ENCODE measurements at regions not wholly inside any gene's neighbourhood (a gene's known extent, or its start where the extent isn't known, plus 50 kb on each side); places are given as distances from the start of the nearest gene placed in this dataset.
"Not testable (repeated sequence)": the region's sequence is repeated elsewhere in the genome, so short reads cannot be mapped to it uniquely, and the experiment has no call there.

DNA sequence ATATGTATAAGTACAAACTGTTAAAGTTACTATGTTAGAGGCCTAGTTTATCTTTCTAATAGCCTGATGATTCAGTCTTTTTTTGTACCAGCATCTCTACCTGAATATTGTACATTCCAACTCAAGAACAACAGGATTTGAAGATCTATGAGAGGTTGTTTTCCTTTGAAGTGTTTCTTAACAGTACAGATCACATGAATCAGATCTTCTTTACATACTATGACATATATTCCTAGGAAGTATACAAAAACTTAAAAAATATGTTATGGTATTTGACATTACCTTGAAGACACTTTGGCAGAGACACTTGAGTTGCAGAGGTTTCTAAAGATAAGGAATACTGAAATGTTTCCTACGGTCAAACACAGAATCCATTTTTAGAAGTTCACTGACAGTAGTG lies 1280.9 kb downstream of the KCNT2 start:
- no peak for DNase-seq

DNA sequence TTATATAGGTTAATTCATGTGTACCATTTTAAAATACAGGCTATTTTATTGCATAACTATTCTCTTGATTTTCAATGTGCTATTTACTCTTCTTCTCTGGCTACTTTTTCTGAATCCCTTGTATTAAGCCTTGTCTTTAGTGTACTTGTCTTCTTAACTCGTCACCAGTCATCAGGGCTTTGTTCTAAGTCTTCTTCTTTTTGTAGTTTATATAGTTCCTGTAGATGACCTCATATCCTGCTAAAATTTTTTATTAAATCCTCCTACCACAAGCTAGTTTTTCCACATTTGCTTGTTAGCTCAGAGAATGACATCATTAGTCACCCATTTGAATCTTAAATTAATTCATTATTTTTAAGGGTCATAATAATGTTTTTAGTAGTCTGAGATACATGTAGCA lies 1281.9 kb downstream of the KCNT2 start:
- DNase-seq: no peak

DNA sequence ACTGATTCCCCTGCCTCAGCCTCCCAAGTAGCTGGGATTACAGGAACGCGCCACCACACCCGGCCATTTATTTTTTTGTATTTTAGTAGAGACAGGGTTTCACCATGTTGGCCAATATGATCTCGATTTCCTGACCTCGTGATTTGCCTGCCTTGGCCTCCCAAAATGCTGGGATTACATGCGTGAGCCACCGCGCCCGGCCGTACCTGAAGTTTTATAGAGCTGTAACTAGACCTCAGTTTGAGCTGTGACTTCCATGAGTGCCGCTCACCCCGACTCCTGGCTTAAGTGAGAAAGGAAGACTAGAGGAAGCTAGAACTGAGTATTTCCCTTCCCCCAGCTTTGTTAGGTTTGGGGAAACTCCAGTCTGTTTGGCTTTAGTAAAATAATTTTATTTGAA lies 1283.1 kb downstream of the KCNT2 start:
- DNase-seq: no peak

DNA sequence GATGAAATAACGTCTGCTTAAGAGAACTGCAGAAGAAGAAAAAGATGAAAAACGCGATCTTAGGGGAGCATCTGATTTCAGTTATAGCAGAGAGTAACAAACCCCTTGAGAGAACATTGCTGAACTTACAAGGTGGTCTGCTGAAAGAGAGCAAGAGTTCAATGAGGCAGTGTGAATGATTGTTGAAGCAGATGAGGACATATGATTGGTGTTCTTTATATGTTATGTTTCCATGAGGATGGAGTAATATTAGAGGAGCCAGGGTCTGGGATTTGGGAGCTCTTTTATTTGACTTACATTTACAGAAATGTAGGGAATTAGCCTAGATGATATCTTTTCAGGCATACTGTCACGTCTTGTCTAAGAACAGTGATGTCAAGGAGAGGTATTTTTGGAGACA lies 1302.0 kb downstream of the KCNT2 start:
- DNase-seq: no peak

DNA sequence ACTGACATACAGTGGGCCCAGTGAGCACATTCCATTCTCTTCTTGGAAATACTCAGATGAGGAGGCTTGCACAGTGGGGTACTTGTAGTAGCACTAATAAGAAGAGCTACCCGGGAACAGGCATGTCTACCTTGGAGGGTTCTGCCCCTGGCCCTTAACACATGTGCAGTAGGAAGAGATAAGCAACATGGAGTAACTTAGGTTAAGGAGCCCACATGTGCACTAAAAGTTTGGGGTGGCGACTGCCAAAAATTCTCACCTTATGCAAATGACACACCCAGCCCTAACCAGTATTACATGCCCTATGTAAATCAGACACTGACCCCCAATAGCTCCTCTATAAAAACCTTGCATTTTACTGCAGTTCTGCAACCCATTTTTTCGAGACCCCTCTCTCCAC lies 1313.3 kb downstream of the KCNT2 start:
- DNase-seq: no peak

DNA sequence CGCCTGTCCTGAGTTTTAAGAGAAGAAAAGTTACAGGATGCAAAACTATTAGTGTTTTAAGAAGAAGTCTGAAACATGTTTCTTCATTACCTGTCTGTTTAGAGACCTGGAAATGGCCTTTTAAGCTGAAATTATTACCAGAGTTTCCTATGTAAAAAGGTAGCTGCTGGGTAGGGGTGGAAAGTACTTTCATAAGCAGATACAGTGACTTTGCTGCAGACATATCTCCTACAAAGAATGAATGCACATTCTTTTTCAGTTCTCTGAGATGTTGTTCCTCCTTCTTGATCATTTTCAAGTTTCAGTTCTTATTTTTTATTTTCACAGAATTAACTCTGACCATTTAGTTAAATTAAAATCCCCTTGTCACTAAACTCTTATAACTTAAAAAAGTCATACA lies 1329.6 kb downstream of the KCNT2 start:
- DNase-seq: no peak

DNA sequence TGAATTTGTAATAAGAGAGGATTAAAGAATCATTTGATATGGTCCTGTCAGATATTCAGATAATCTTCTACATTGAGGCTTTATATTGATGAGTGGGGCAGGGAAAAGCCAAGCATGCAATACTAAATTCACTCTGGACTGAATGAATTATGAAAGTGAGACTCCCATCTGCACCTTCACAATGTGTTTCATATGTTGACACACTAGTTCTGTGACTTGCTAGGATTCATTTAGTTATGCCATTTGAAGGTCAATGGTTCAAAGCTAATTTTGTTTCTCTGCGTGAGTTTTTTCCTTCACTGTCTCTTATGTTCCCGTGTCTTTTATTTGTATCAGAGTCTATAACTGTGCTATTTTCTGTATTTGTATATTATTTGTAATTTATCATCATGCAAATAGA lies 1332.5 kb downstream of the KCNT2 start:
- no peak for DNase-seq

DNA sequence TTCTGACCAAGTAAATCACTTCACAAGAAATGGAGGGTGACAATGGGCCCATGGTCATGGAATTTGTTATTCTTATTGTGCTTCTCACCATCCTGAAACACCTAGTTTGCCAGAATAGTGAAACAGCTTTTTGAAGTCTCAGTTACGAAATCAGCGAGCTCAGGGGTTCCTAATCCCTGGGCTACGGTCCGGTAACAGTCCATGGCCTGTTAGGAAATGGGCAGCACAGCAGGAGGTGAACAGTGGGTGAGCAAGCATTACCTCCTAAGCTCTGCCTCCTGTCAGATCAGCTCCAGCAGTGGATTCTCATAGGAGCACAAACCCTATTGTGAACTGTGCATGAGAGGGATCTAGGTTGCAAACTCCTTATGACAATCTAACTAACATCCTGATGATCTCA lies 1356.3 kb downstream of the KCNT2 start:
- DNase-seq: no peak

DNA sequence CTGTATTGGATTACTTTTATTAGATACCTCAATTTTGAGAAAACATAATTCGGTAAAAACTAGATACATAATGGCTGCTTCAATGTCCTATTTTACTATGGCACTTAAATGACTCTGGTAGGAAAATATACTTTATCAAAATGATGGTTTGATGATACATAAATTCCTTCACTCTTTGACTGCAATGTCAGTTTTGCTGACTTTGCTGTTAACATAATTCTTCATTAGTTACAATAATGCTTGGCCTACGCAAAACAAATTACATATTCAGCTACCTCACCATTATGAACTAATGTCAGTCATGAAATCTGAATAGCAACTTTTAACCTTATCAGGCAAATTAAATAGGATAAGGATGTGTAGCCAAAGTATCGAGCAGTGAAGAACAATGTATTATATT lies 1364.7 kb downstream of the KCNT2 start:
- no peak for DNase-seq

DNA sequence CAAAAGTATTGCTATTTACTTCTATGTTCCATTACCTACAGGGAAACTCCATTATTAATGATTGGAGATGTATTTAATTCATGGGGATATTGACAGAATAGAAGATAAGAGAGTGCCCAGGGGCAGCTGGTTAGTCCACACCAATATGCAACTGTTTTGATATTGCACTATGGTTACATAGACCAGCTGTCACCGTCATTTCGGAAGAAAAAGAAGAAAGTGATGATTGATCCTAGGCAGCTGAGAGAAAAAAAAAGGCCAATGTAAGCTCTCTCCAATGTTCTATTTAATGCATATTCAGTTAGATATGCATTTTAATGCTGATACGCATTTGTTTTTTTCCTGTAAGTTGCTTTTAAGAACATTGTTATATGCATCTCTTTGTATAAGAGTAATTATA lies 1367.2 kb downstream of the KCNT2 start:
- no peak for DNase-seq

DNA sequence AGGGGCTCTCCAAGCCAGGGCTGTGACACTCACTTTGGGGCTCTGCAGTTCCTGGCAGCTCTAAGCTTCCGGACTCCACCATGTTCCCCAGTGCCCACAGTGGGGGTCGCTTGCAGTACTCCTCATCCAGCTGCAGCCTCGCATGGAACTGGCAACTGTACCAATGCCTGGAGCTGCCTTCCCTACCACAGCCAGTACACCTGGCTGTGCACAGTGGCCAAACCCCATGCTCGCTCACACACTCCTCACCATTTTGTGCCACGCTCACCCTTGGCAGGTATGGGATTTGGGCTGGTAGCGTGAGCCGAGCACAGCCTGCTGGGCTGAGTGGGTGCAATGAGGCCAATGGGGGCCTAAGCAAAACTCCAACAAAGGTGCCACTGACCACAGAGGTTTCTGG lies 1369.9 kb downstream of the KCNT2 start:
- DNase-seq: no peak

DNA sequence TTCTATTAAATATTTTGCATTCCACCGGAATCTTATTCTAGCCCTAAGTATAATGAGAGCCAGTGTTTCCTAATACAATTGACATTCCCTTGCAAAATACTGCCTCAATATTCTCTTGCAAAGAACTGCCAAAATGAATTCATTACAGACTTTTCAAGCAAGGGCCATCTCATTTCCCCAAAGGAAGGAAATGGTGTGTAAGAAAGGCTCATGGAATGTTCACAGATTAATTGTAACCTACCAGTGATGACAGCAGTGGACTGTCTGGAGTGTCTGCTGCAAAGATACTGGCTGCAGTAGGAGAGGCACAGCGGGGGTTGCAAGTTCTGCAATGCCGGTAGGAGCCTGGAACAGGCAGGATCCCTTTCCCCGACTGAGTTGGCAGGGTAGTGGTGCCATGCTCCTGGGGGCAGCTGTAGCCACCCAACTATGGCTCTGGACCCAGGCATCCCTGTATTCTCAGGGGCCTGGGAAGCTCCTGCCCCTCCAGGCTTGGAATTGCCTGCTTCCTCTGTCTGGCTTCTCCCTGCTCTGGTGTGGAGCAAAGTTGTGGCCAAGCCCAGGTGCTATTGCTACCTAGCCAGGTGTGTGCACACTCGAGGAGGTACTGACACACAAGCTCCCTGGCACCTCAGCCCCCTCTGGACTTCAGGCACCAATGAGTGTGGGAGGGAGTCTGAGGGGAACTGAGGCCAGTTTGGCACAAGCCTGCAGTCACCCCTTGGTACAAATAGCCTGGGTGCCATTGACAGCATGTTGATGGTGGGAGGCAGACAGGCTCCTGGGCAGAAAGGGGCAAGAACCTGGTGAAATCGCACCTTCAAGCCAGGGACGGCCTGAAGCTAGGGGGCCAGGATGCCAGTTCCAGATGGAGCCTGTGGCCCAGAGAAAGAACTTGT lies 1371.0 kb downstream of the KCNT2 start:
- no peak for DNase-seq

DNA sequence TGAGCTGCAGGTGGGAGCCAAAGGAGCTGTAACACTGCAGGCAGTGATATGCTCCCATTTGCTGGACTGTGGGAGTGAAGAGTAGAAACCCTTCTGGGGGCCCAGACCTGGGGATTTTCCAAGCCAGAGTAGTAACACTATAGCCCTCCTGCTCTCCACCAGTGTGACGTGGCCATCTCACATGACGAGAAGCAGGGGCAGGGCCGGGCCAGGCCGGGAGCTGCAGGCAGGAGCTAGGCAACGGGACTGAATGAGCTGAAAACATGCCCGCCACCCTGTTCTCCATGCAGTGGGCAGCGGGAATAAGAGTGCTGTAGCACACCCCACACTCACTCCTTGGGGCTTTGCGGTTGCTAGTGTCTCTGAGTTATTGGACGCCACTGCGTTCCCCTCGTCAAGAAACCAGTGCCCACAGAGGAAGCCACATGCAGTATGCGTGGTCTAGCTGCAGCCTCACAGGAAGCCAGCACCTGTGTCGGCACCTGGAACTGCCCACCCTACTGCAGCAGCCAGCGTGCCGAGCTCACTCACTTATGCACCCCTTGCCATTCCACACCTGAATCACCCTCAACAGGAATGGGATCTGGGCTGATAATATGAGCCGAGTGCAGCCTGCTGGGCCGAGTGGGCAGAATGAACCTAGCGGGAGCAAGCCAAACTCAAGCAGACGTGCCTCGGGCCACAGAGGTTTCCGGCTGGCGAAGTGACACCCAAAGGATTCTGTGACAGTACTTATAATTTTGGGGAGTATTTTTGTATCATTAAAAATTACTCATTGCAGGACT lies 1389.6 kb downstream of the KCNT2 start:
- no peak for DNase-seq

DNA sequence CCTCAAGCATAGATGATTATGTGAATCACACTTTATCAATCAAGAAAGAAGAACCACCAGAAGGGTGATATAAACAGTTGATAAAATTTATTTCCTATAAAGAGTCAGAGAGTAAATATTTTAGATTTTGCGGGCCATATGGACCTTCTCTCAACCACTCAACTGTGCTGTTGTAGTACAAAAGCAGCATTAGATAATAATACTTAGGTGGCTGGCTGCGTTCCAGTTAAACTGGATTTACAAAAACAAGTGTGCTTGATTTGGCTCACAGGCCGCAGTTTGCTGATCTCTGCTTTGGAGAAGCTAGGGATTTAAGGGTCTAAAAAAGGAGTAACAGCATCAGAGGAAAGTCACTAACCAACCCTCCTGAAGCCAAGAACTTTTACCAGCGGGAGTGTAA lies 1406.0 kb downstream of the KCNT2 start:
- no peak for DNase-seq

DNA sequence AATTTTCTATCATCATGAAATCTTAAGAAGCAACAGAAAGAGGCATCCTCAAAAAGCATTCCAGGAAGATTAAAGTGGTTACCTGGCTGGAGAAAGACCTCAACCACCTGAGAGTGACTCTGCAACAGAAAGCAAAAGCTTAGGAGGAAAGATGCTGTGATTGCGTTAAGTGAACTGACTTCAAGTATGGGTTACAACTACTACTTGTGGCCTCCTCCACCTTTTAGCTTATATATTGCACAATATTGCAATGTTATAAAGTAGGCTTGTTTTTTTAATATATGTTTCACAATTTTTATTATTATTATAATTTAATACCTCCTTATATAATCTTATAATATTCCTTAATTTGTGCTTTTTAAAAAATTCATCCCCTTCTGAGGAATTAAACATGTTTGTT lies 1407.5 kb downstream of the KCNT2 start:
- no peak for DNase-seq

DNA sequence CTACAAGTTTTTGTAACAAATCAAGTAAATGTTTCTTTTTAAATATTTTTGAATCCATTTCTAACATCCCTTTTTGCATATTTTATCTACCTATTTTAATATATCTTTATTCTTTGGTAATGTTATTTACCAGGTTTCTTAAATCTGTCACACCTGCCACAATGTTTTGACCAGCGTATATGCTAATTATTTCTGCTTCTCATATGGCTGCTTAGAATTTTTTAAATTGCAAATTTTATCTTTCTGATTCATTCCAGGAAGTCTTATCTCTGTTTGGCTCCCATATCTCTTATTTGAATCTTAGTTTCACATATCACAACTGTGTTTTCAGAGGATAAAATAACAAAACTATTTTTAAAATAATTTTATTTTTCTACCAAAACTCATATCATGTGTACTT lies 1411.1 kb downstream of the KCNT2 start:
- no peak for DNase-seq

DNA sequence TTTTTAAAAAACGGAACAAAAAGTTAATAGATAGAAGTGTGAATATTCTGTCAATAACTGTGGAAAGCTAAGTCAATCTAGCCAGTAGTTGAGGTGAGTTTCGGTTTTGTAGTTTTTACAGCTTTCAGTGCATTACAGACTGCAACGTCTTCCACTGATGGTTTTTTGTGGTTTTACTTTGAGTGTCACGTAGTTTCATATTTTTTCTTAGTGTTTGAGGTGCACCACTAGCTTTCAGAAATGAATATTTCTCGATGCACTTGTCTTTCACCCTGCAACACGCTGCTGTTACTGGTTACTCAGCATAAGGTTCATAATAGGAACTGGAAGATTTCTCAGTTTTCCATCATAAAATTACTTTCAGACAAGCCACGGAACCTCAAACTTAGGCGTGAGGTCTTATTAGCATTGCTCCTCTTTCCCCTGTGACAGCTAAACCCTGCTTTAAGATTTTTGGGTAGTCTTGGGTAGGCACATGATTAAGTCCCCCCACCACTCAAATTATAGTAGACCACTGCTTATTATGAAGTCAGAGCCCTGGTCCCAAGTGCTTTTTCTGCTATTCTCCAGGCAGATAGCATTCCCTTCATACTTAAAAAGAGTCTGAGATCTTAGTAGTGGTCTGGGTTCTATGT lies 1412.7 kb downstream of the KCNT2 start:
- no peak for DNase-seq

DNA sequence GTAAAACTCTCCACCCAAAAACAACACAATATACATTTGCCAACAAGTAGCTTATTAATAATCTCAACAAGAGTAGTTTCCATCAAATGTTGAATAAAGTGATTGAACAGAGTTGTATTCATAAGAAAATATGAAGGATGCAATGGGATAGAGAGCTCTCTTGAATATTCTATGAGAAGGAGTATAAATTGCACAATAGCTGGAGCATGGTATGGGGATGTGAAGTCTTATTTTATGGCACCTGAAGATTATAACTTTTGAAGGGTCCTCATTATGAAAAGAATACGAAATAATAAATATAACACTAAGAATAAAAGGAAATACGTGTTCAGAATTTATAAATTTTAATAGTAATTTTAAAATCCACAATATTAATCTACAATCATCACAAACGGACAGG lies 1415.1 kb downstream of the KCNT2 start:
- no peak for DNase-seq

DNA sequence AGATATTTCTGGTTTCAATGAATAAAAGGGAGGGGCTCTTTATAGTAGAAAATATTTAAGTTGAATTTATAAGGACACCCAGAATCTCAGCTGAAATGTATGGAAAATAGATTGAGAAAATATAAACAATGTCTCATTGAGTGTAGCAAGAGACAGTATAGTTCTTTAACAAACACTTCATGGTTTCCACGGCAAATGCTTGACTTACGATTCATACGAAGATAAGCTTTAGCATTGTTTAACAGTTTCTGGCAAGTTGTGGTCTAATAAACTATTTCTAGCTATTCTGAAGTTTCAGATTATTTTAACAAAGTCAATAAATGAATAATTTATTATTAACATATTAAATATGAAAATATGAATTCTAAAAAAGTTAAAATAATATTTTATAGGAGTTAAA lies 1419.4 kb downstream of the KCNT2 start:
- no peak for DNase-seq

DNA sequence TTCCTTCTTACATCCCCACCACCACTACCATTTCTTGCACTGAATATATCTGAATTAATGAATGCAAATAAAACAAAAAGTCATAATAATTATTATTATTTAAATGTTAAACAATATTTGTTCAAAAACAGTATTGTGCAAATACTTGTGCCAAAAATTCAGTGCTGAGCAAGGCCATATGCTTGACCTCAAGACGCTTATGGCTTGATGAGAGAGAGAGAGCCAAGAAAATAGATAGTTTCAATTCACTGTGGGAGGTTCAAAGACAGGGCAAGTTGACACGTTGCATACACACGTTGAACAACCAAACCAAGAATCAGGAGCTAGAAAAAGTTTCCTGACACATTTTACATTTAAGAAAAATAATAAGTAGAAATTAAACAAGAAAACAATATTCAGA lies 1421.7 kb downstream of the KCNT2 start:
- DNase-seq: no peak

DNA sequence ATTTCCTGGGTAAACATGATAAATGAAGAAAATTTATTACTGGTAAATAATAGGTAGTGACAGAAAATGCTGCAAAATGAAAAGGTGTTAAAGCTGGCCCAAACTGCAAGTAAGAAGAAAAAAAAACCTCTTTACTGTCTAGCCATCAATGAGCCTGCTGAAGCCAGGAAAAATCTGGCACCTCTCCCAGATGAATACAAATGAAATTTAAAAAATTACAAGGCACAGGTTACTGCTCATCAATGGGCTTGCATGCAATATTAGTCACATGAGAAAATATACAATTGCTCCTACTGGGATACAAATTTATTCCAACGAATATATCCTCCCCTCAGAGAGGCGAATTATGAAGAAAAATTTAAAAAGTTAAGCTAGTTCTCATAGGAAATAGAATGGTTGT lies 1422.5 kb downstream of the KCNT2 start:
- no peak for DNase-seq

DNA sequence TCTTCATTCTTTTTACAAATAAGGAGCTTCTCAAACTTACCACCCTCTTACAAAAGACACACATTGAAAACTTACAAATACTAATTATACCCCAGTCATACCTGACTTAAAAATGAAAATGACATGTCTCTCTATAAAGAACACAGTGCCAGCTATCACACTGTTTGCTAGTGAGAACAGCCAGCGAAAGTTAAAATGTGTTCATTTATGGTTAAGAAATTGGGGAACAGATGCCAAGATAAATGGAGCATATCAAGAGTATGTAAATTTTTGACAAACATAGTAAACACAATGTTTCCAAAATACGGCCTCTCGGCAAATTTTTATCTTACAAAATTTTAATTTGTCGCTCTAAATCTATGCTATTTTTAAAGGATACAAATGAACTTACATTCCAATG lies 1422.9 kb downstream of the KCNT2 start:
- no peak for DNase-seq

DNA sequence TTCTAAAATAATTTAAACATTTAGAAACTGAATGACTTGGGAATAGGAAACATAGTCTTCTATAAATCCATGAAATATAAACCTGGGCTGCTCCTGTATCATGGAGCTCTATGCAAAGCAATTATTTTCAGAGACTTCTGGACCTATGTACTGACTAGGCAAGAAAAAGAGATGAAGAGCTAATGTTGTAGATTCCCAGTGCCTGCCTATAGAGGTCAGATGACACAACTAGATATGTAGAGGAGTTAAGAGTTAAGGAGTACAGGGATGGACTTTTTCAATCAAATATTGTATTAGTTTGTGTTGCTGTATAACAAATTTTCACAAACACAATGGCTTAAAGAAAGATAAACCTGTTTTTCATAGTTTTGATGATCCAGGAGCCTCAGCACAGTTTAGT lies 1434.5 kb downstream of the KCNT2 start:
- DNase-seq: no peak

DNA sequence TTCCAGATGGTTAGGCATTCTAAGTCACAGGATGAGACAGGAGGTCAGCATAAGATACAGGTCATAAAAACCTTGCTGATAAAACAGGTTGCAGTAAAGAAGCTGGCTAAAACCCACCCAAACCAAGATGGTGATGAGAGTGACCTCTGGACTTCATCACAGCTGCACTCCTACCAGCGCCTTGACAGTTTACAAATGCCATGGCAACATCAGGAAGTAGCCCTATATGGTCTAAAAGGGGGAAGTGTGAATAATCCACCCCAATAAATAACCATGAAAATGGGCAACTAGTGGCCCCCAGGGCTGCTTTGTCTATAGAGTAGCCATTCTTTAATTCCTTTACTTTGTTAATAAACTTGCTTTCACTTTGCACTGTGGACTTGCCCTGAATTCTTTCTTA lies 1448.4 kb downstream of the KCNT2 start:
- DNase-seq: not testable (repeated sequence)

All from activated naive CD4-positive, alpha-beta T cell treated with anti-CD3 and anti-CD28 coated beads, Interleukin-2, amount 50 U/mL, for 16 hours (primary cell).